HuH-7 (cell line): ENCODE measurements at regions not wholly inside any gene's neighbourhood (a gene's known extent, or its start where the extent isn't known, plus 50 kb on each side); places are given as distances from the start of the nearest gene placed in this dataset.

Experiments
- DNase-seq: peaks from one replicate; pipeline ENCODE4 v3.0.0; 2011; ENCODE audit warnings: low spot score

DNA sequence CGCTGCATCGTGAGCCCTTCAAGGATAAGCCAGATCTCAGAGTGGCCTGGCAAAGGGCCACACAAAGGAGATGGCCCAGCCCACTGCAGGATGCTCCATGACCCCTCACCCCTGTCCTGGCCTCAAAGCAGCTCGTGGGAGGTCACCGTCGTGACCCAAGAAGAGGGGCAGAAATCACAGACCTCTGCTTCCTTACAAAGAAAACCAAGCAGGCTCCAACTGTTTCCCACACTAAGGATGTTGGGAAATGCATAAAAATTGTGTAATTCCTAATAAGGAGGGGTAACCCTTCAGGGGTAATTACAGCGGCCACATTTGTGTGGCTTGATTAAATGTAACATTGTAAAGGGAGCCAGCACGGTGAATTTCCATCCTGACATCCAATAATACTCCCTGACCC is 102.3 kb downstream of the BOD1L2 start:
- DNase-seq = no peak

- DNase-seq = no peak
Measured at GRCh38 chr18:57249883-57250282, 102.5 kb upstream of the ST8SIA3 start.

GRCh38 chr18:57251747-57252146 is 100.6 kb upstream of the ST8SIA3 start:
- no peak for DNase-seq

- no peak for DNase-seq
Measured at GRCh38 chr18:57253903-57254302, 98.5 kb upstream of the ST8SIA3 start.

- DNase-seq = no peak
Measured at GRCh38 chr18:57258131-57258777, 94.1 kb upstream of the ST8SIA3 start.

GRCh38 chr18:57267368-57267925 is 84.9 kb upstream of the ST8SIA3 start:
- no peak for DNase-seq

GRCh38 chr18:57269756-57270155 is 82.6 kb upstream of the ST8SIA3 start:
- no peak for DNase-seq

- no peak for DNase-seq
Measured at GRCh38 chr18:57270156-57270555, 82.2 kb upstream of the ST8SIA3 start.

GRCh38 chr18:57273194-57273593 is 79.2 kb upstream of the ST8SIA3 start:
- peak; percentile 30 for DNase-seq

- DNase-seq = no peak
Measured at GRCh38 chr18:57275111-57275510, 77.2 kb upstream of the ST8SIA3 start.

DNA sequence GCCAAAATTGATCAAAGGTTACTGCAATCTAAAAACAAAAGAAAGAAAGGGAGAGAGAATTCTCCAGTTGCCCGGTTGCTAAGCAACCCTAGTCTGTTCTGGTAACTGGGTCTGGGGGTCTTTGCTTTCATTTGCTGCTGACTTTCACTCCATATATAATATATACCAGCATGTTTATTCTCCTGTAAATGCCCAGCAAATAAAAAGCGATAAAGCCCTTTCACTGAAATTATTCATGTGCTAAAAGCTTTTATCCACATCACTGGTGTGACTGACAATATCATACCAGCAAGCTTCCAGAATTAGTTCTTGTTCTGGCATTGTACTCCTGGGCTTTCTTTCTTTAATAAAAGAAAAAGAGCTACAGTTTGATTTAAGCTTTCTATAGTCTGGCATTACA is 75.5 kb upstream of the ST8SIA3 start:
- no peak for DNase-seq

DNA sequence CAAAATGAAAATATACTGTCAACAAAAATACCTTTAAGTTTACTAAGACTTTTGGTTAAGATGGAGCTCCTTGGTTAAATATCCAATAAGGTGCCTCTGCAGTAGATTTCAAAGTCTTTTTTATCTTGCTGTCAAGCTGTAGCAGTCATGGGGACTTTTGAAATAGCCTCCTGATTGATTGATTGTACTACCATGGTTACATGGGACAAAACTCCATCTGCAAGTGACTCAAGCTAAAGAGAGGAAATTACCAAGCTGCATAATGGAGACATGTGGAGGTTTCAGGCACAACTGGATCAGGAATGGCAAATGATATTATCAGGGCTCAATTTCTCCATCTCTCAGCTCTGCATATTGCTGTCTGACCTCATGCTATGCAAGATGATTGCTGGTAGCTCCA is 73.4 kb upstream of the ST8SIA3 start:
- DNase-seq = no peak

DNA sequence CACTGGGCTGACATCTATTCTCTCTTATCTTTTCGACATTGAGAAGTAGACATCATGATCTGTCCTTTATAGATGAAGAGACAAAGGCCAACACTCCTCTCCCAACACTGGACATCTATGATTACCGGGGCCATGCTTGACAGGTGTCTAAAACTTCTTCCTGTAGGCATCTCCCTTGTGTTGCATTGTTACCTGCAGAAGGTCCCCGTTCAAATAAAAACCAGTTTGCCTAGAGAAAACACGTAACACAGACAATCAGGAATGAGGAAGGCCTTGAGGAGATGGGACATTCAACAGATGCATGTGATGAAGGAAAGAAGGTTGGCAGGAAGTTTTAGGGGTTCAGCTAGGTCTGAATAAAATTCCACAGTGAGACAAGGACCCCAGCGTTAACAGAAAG is 70.8 kb upstream of the ST8SIA3 start:
- DNase-seq = no peak

DNA sequence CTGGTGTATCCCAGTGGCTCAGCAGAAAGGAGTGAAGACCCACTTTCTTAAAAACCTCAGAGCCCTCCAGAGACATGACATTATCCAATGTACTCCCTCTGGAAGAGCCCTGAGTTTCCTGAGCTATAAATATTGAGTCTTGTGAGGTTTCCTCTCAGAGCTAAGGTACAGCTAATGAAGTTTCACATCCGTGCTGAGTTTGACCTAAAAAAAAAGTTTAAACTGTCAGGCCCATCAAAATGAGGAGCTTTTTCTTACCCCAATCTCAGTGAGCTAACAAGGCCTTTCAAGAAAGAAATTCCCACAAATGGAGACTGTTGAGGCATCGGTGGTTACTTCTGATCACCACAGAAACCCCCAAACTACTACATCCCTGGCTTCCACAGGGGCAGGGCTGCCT is 65.4 kb upstream of the ST8SIA3 start:
- no peak for DNase-seq

DNA sequence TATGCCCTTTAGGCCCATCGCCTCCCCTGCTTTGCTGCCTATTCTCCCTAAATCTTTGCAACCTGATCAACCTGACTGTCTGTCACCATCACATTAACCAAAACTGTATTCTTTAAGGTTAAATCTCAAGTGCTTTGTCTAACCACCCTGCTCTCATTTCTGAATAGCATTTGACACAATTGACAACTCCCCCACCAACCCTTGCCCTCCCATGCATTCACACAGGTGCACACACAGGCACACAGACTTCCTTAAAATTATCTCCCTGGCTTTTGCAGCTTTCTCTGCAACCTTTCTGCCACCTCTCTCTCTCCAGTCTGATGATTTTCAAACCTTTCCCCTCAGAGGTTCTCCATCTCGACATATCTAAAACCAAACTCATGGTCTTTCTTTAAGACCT is 64.6 kb upstream of the ST8SIA3 start:
- no peak for DNase-seq

DNA sequence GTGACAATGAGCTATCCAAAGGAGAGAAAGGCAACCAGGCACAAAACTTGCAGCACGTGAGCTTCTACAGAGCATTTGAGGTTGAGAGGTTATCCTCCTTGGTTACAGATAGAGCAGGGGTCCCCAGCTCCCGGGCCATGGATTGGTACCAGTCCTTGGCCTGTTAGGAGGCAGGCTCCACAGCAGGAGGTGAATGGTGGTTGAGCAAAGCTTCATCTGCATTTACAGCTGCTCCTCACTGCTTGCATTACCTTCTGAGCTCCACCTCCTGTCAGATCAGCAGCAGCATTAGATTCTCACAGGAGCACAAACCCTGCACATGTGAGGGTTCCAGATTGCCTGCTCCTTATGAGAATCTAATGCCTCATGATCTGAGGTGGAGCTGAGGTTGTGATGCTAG is 57.8 kb upstream of the ST8SIA3 start:
- DNase-seq = no peak

GRCh38 chr18:57296336-57296735 is 56.0 kb upstream of the ST8SIA3 start:
- no peak for DNase-seq

DNA sequence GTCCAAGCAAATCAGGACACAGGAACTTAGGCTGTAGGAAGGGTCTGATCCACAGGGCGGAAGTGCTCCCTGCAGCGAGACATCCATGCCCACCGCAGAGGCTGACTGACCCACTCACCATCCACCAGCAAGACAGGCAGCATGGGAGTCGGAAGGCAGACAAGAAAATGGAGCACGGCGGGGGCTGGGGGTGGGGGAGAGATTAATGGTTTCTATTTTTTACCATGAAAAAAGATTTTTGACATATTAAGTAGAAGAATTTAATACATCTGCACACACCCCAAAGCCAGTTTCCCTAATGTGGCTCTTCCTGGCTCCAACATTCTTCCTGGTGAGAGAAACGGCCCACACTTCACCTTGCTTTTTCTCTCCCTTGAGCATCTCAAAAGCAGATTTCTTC is 55.1 kb upstream of the ST8SIA3 start:
- no peak for DNase-seq

GRCh38 chr18:57299931-57300330 is 52.4 kb upstream of the ST8SIA3 start:
- DNase-seq = no peak

DNA sequence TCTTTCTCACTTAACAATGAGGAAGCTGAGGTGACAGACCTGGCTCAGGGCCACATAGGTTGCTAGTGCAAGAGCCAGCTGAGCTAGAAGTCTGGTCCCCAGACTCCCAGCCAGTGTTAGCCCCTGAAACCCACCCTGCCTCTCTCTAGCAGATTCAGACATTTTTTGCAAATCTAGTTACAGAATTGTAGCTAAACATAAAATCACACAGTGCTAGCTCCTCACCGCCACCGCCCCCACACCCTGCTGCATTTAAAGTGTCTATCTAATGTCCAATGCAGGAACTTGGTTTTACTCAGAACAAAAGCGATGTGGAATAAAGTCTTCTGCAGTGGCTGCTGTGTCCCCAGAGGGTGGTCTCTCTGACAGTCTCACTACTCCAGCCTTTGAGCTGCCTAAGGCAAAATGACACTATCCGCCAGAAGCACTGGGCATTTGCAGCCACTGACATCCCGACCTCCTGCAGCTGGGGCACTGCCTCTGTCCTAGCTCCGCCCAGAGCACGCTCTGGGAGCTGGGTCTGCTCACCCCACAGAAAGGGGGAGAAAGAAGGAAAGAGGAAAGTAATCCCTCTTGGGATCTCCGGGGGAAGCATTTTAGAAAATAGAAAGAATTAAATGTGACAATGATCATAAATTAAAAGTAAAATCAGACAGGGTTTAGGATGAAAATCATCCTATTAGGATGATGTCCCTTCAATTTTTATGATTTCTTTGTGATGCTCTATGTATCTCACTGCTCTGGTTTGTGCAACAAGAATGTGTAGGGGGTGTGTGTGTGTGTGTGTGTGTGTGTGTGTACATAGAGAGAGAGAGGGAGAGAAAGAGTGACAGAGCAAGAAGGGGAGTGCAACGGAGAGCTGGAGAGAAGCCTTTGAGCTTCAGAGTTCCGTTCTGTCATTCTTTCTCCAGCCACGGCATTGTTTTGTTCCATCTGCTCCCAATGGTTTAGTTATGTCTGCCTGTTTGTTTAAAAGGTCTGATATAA is 50.5 kb upstream of the ST8SIA3 start:
- DNase-seq = no peak
